GM23338 (cell line): ENCODE measurements at regions not wholly inside any gene's neighbourhood (a gene's known extent, or its start where the extent isn't known, plus 50 kb on each side); places are given as distances from the start of the nearest gene placed in this dataset.

Experiments used
- ATAC-seq: fragments of 200-7000 bp; cut with Tn5 transposase; 3 replicates; pipeline ENCODE4 v1.9.1; 2020
- DNase-seq: peaks from one replicate; pipeline ENCODE4 v3.0.0-alpha.2; 2015; ENCODE audit warnings: low spot score
- H2AFZ ChIP-seq: fragments of 200-600 bp; sonication (generic); 2 replicates; pipeline ENCODE4 v1.8.0; 2016; ENCODE audit warnings: antibody characterized with exemption, mild to moderate bottlenecking, moderate library complexity
- H3F3A ChIP-seq: fragments of 200-600 bp; sonication (generic); replicated peaks from 2 replicates; pipeline ENCODE4 v1.8.0; 2017; ENCODE audit warnings: antibody characterized with exemption, mixed run types, low read depth
- H3K27ac ChIP-seq: fragments of 200-600 bp; sonication (generic); 2 replicates; pipeline ENCODE4 v1.6.1; 2016; ENCODE audit warnings: low read depth
- H3K27me3 ChIP-seq: fragments of 200-600 bp; sonication (generic); 2 replicates; pipeline ENCODE4 v1.8.0; 2016; ENCODE audit warnings: mild to moderate bottlenecking, mixed run types, moderate library complexity; ENCODE audit not compliant: insufficient read depth
- H3K36me3 ChIP-seq: fragments of 200-600 bp; sonication (generic); 2 replicates; pipeline ENCODE4 v1.8.0; 2016; ENCODE audit warnings: mild to moderate bottlenecking; ENCODE audit not compliant: insufficient read depth
- H3K4me1 ChIP-seq: fragments of 200-600 bp; sonication (generic); 2 replicates; pipeline ENCODE4 v1.8.0; 2016; ENCODE audit warnings: mild to moderate bottlenecking, moderate library complexity; ENCODE audit not compliant: insufficient read depth
- H3K4me2 ChIP-seq: fragments of 200-600 bp; sonication (generic); 2 replicates; pipeline ENCODE4 v1.7.1; 2017; ENCODE audit warnings: mixed run types
- H3K4me3 ChIP-seq: fragments of 200-600 bp; sonication (generic); 2 replicates; pipeline ENCODE4 v1.6.1; 2016; ENCODE audit warnings: mixed run types
- H3K79me2 ChIP-seq: fragments of 200-600 bp; sonication (generic); replicated peaks from 2 replicates; pipeline ENCODE4 v1.8.0; 2017; ENCODE audit warnings: mild to moderate bottlenecking; ENCODE audit not compliant: insufficient read depth
- H3K9me2 ChIP-seq: fragments of 200-600 bp; sonication (generic); 2 replicates; pipeline ENCODE4 v1.8.0; 2017; ENCODE audit not compliant: insufficient read depth
- H4K20me1 ChIP-seq: fragments of 200-600 bp; sonication (generic); replicated peaks from 2 replicates; pipeline ENCODE4 v1.8.0; 2017; ENCODE audit warnings: mild to moderate bottlenecking; ENCODE audit not compliant: insufficient read depth
- H3K27ac Mint-ChIP-seq: 2 replicates; pipeline ENCODE4 v1.8.0; 2020; ENCODE audit warnings: inconsistent platforms, mild to moderate bottlenecking, moderate library complexity, mixed read lengths
- H3K27me3 Mint-ChIP-seq: 3 replicates; pipeline ENCODE4 v1.8.0; 2022; ENCODE audit warnings: low read depth, mild to moderate bottlenecking, moderate library complexity, mixed read lengths, inconsistent platforms; ENCODE audit not compliant: insufficient read depth, poor library complexity
- H3K36me3 Mint-ChIP-seq: 3 replicates; pipeline ENCODE4 v1.8.0; 2021; ENCODE audit warnings: low read depth, mild to moderate bottlenecking, inconsistent platforms, moderate library complexity, mixed read lengths
- H3K4me1 Mint-ChIP-seq: 3 replicates; pipeline ENCODE4 v1.8.0; 2020; ENCODE audit warnings: mild to moderate bottlenecking, inconsistent platforms, mixed read lengths
- H3K4me3 Mint-ChIP-seq: 3 replicates; pipeline ENCODE4 v1.8.0; 2021; ENCODE audit warnings: moderate library complexity, mild to moderate bottlenecking, inconsistent platforms, mixed read lengths
- H3K9me3 Mint-ChIP-seq: 3 replicates; pipeline ENCODE4 v1.8.0; 2020; ENCODE audit warnings: moderate library complexity, mild to moderate bottlenecking, inconsistent platforms, mixed read lengths
- CREB1 ChIP-seq: fragments of 250-450 bp; sonication (Bioruptor Pico); IDR thresholded peaks from 2 replicates; pipeline ENCODE4 v1.5.0; 2020; ENCODE audit warnings: low read depth, mild to moderate bottlenecking, moderate library complexity
- ETS1 ChIP-seq: IDR thresholded peaks from 2 replicates; pipeline ENCODE4 v1.6.1; 2016; ENCODE audit warnings: antibody characterized with exemption
- EZH2 ChIP-seq: fragments of 200-600 bp; sonication (generic); IDR thresholded peaks from one replicate; pipeline ENCODE4 v1.8.0; 2017; ENCODE audit warnings: antibody characterized with exemption, mild to moderate bottlenecking, low read depth; ENCODE audit not compliant: unreplicated experiment
- JUNB ChIP-seq: IDR thresholded peaks from one replicate; pipeline ENCODE4 v1.6.1; 2016; ENCODE audit warnings: antibody characterized with exemption; ENCODE audit not compliant: unreplicated experiment
- NANOG ChIP-seq: IDR thresholded peaks from 2 replicates; pipeline ENCODE4 v1.6.1; 2016; ENCODE audit warnings: antibody characterized with exemption, borderline replicate concordance
- POLR2AphosphoS5 ChIP-seq: IDR thresholded peaks from 2 replicates; pipeline ENCODE4 v1.6.1; 2016; ENCODE audit warnings: antibody characterized with exemption, low read depth
- ZNF114 ChIP-seq: fragments of 250-450 bp; sonication (Bioruptor Pico); IDR thresholded peaks from 2 replicates; pipeline ENCODE4 v1.5.0; 2020; ENCODE audit warnings: mild to moderate bottlenecking, moderate library complexity
- ZNF462 ChIP-seq: fragments of 250-450 bp; sonication (Bioruptor Pico); IDR thresholded peaks from 2 replicates; pipeline ENCODE4 v1.5.0; 2020; ENCODE audit warnings: mild to moderate bottlenecking, moderate library complexity

GRCh38 chr2:16411788-16412187, 253.8 kb downstream of the CYRIA start (continued):
- TF ChIP-seq ZNF462 (CRISPR knock-in tag) = no peak
- no peak for TF ChIP-seq EZH2

- Histone ChIP-seq H3K4me1 (peaks cover 6% of the 10 kb centered on the region), H3K27me3 (no peaks in the 10 kb centered on the region), H3K36me3 (no peaks in the 10 kb centered on the region), H3F3A (no peaks in the 10 kb centered on the region), H3K9me2 (no peaks in the 10 kb centered on the region), H3K79me2 (no peaks in the 10 kb centered on the region), H3K27ac (no peak overlapping the region), H2AFZ (no peak overlapping the region), H3K4me2 (no peak overlapping the region), H3K4me3 (no peak overlapping the region), H4K20me1 (no peaks in the 10 kb centered on the region)
- no peaks in the 10 kb centered on the region for H3K4me1 Mint-ChIP-seq
- peaks cover 1% of the 10 kb centered on the region for H3K27me3 Mint-ChIP-seq
- no peaks in the 10 kb centered on the region for H3K9me3 Mint-ChIP-seq
- no peaks in the 10 kb centered on the region for H3K36me3 Mint-ChIP-seq
- TF ChIP-seq NANOG (no peak), ETS1 (no peak), CREB1 (CRISPR knock-in tag) (no peak), JUNB (no peak), ZNF462 (CRISPR knock-in tag) (no peak), ZNF114 (no peak), POLR2AphosphoS5 (no peak)
- no peak overlapping the region for H3K4me3 Mint-ChIP-seq
- no peak for DNase-seq
- H3K27ac Mint-ChIP-seq = no peak overlapping the region
- ATAC-seq = no peak
Observed at GRCh38 chr2:16409849-16410248, 255.8 kb downstream of the CYRIA start.
